Erythroblast (primary cell): ENCODE measurements at regions not wholly inside any gene's neighbourhood (a gene's known extent, or its start where the extent isn't known, plus 50 kb on each side); places are given as distances from the start of the nearest gene placed in this dataset.
"Not testable (repeated sequence)": the region's sequence is repeated elsewhere in the genome, so short reads cannot be mapped to it uniquely, and the experiment has no call there.

Experiments used
- DNase-seq, 2 experiments: peaks; one replicate each; lab custom pipeline; 2025; lab: John Stamatoyannopoulos, UW
- GATA1 ChIP-seq: IDR thresholded peaks from 2 replicates; pipeline ENCODE4 v1.6.1; 2011; ENCODE audit warnings: low read depth, mild to moderate bottlenecking, control low read depth, low read length, moderate library complexity
- POLR2A ChIP-seq: IDR thresholded peaks from 2 replicates; pipeline ENCODE4 v1.6.1; 2011; ENCODE audit warnings: mild to moderate bottlenecking, low read length

- TF ChIP-seq GATA1 (no peak), POLR2A (no peak)
- DNase-seq, result no peak
Measured at GRCh38 chr2:2587354-2587753, 256.3 kb upstream of the MYT1L start.

- TF ChIP-seq GATA1 (no peak), POLR2A (no peak)
- no peak for DNase-seq
Measured at GRCh38 chr2:2586931-2587330, 255.9 kb upstream of the MYT1L start.

GRCh38 chr2:2586068-2586776 lies 255.1 kb upstream of the MYT1L start:
- TF ChIP-seq GATA1, result no peak
- no peak for TF ChIP-seq POLR2A

GRCh38 chr2:2582998-2583545 lies 252.0 kb upstream of the MYT1L start:
- TF ChIP-seq POLR2A (no peak), GATA1 (no peak)
- DNase-seq, result no peak

More at GRCh38 chr2:2586068-2586776, 255.1 kb upstream of the MYT1L start:
- no peak for DNase-seq

- no peak for DNase-seq
- TF ChIP-seq GATA1 (no peak), POLR2A (no peak)
Measured at GRCh38 chr2:2581331-2582159, 250.5 kb upstream of the MYT1L start.

GRCh38 chr2:2580841-2581240 lies 249.8 kb upstream of the MYT1L start:
- DNase-seq, result not testable (repeated sequence)

GRCh38 chr2:2580341-2580740 lies 249.3 kb upstream of the MYT1L start:
- TF ChIP-seq GATA1, result no peak
- no peak for DNase-seq

GRCh38 chr2:2579814-2580213 lies 248.7 kb upstream of the MYT1L start:
- TF ChIP-seq GATA1 (no peak), POLR2A (no peak)
- no peak for DNase-seq

- TF ChIP-seq GATA1 (no peak), POLR2A (no peak)
- DNase-seq, result no peak
Measured at GRCh38 chr2:2577407-2577831, 246.3 kb upstream of the MYT1L start.

- DNase-seq, result no peak
- no peak for TF ChIP-seq GATA1
- TF ChIP-seq POLR2A, result no peak
Measured at GRCh38 chr2:2575870-2576386, 244.9 kb upstream of the MYT1L start.

GRCh38 chr2:2575181-2575577 lies 244.1 kb upstream of the MYT1L start:
- TF ChIP-seq GATA1 (no peak), POLR2A (no peak)

GRCh38 chr2:2574401-2575180 lies 243.5 kb upstream of the MYT1L start:
- no peak for DNase-seq
- TF ChIP-seq POLR2A (no peak), GATA1 (no peak)

More at GRCh38 chr2:2575181-2575577, 244.1 kb upstream of the MYT1L start:
- no peak for DNase-seq

GRCh38 chr2:2573658-2574293 lies 242.7 kb upstream of the MYT1L start:
- TF ChIP-seq GATA1, result no peak
- no peak for TF ChIP-seq POLR2A
- peak; percentile 51 to 52 for DNase-seq
